ENCODE measurements at regions not wholly inside any gene's neighbourhood (a gene's known extent, or its start where the extent isn't known, plus 50 kb on each side); places are given as distances from the start of the nearest gene placed in this dataset.

GRCh38 chr1:82979593-82980236, 1019.2 kb downstream of the TTLL7 start:
- Histone ChIP-seq H2AFZ (ENCODE audit: low read length, unreplicated experiment) (no peak overlapping the region), H3K4me3 (ENCODE audit: low read depth, low read length) (no peak overlapping the region), H3K36me3 (ENCODE audit: insufficient read depth, low read length) (no peaks in the 10 kb centered on the region), H3K27me3 (ENCODE audit: insufficient read depth, low read length) (no peaks in the 10 kb centered on the region), H3K27ac (ENCODE audit: low read depth, low read length) (no peak overlapping the region), H3K79me2 (ENCODE audit: control insufficient read depth, insufficient read depth, low read length, unreplicated experiment) (no peaks in the 10 kb centered on the region), H3K4me1 (ENCODE audit: control insufficient read depth, insufficient read depth, low read length, unreplicated experiment) (no peaks in the 10 kb centered on the region)

- Histone ChIP-seq H2AFZ (ENCODE audit: low read length, unreplicated experiment) (no peak overlapping the region), H3K4me1 (ENCODE audit: control insufficient read depth, insufficient read depth, low read length, unreplicated experiment) (no peaks in the 10 kb centered on the region), H3K27ac (ENCODE audit: low read depth, low read length) (no peak overlapping the region), H3K79me2 (ENCODE audit: control insufficient read depth, insufficient read depth, low read length, unreplicated experiment) (no peaks in the 10 kb centered on the region), H3K27me3 (ENCODE audit: insufficient read depth, low read length) (no peaks in the 10 kb centered on the region), H3K36me3 (ENCODE audit: insufficient read depth, low read length) (no peaks in the 10 kb centered on the region), H3K4me3 (ENCODE audit: low read depth, low read length) (no peak overlapping the region)
Observed at GRCh38 chr1:82978461-82979324, 1020.2 kb downstream of the TTLL7 start.

GRCh38 chr1:82972841-82973553, 1025.9 kb downstream of the TTLL7 start:
- no peaks in the 10 kb centered on the region for H3K36me3 ChIP-seq (ENCODE audit: insufficient read depth, low read length)
- H3K27ac ChIP-seq (ENCODE audit: low read depth, low read length): no peak overlapping the region
- no peaks in the 10 kb centered on the region for H3K4me1 ChIP-seq (ENCODE audit: control insufficient read depth, insufficient read depth, low read length, unreplicated experiment)
- no peaks in the 10 kb centered on the region for H3K27me3 ChIP-seq (ENCODE audit: insufficient read depth, low read length)
- H3K79me2 ChIP-seq (ENCODE audit: control insufficient read depth, insufficient read depth, low read length, unreplicated experiment): no peaks in the 10 kb centered on the region
- H2AFZ ChIP-seq (ENCODE audit: low read length, unreplicated experiment): no peak overlapping the region
- H3K4me3 ChIP-seq (ENCODE audit: low read depth, low read length): no peak overlapping the region

- Histone ChIP-seq H3K27ac (ENCODE audit: low read depth, low read length) (no peak overlapping the region), H3K4me1 (ENCODE audit: control insufficient read depth, insufficient read depth, low read length, unreplicated experiment) (no peaks in the 10 kb centered on the region), H3K79me2 (ENCODE audit: control insufficient read depth, insufficient read depth, low read length, unreplicated experiment) (no peaks in the 10 kb centered on the region), H3K4me3 (ENCODE audit: low read depth, low read length) (no peak overlapping the region), H3K27me3 (ENCODE audit: insufficient read depth, low read length) (no peaks in the 10 kb centered on the region), H3K36me3 (ENCODE audit: insufficient read depth, low read length) (no peaks in the 10 kb centered on the region), H2AFZ (ENCODE audit: low read length, unreplicated experiment) (no peak overlapping the region)
Observed at GRCh38 chr1:82969340-82969739, 1029.6 kb downstream of the TTLL7 start.

DNA sequence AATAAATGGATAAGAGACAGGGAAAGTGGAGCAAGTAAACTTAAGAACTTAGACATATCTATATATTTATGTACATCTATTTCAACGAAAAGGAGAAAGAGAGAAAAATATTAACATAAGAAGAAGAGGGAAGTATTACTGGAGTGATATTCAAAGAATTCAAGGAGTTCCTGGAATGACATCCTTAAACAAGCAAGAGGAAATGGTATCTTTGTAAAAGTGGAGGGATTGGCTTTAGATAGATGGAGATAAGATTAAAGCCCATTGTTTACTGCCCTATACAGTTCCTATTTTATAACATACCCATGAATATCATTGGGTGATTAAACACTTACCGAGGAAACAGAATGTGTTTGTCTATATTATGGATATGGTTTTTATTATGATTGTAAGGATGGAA, 1036.3 kb downstream of the TTLL7 start:
- Histone ChIP-seq H3K27ac (ENCODE audit: low read depth, low read length) (no peak overlapping the region), H3K79me2 (ENCODE audit: control insufficient read depth, insufficient read depth, low read length, unreplicated experiment) (no peaks in the 10 kb centered on the region), H3K27me3 (ENCODE audit: insufficient read depth, low read length) (no peaks in the 10 kb centered on the region), H3K36me3 (ENCODE audit: insufficient read depth, low read length) (no peaks in the 10 kb centered on the region), H2AFZ (ENCODE audit: low read length, unreplicated experiment) (no peak overlapping the region), H3K4me1 (ENCODE audit: control insufficient read depth, insufficient read depth, low read length, unreplicated experiment) (no peaks in the 10 kb centered on the region), H3K4me3 (ENCODE audit: low read depth, low read length) (no peak overlapping the region)

DNA sequence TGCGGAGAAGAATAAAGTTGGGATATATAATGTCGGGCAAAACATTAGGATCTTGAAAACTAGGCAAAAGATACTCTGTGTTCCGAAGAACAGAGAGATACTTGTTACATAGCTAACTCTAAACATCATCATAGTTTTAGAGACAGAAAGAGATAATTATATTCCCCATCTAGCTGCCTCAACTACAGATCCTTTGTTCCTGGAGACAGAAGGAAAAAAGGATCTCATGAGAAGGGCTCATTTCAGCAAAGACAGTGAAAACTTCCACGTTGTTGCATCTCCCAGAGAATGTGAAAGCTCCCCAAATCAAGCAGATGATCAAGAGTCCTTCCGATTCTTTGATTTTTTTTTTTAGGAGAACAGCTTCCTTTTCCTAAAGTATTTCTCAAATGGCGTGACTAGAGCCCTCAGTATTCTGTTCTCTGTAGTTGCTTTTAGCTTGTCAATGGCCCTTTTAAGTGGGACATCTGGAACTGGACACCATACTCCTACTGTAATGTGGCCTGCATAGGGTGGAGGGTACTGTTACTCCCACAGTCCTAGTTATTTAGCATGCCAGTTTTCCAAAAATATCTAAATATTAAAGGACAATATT, 1048.2 kb downstream of the TTLL7 start:
- Histone ChIP-seq H3K27ac (ENCODE audit: low read depth, low read length) (no peak overlapping the region), H2AFZ (ENCODE audit: low read length, unreplicated experiment) (no peak overlapping the region), H3K27me3 (ENCODE audit: insufficient read depth, low read length) (no peaks in the 10 kb centered on the region), H3K36me3 (ENCODE audit: insufficient read depth, low read length) (no peaks in the 10 kb centered on the region), H3K4me1 (ENCODE audit: control insufficient read depth, insufficient read depth, low read length, unreplicated experiment) (no peaks in the 10 kb centered on the region), H3K79me2 (ENCODE audit: control insufficient read depth, insufficient read depth, low read length, unreplicated experiment) (no peaks in the 10 kb centered on the region), H3K4me3 (ENCODE audit: low read depth, low read length) (no peak overlapping the region)

- Histone ChIP-seq H3K27ac (ENCODE audit: low read depth, low read length) (no peak overlapping the region), H3K79me2 (ENCODE audit: control insufficient read depth, insufficient read depth, low read length, unreplicated experiment) (no peaks in the 10 kb centered on the region), H3K4me1 (ENCODE audit: control insufficient read depth, insufficient read depth, low read length, unreplicated experiment) (no peaks in the 10 kb centered on the region), H3K36me3 (ENCODE audit: insufficient read depth, low read length) (no peaks in the 10 kb centered on the region), H3K4me3 (ENCODE audit: low read depth, low read length) (no peak overlapping the region), H3K27me3 (ENCODE audit: insufficient read depth, low read length) (no peaks in the 10 kb centered on the region), H2AFZ (ENCODE audit: low read length, unreplicated experiment) (no peak overlapping the region)
Observed at GRCh38 chr1:82948386-82948785, 1050.5 kb downstream of the TTLL7 start.

DNA sequence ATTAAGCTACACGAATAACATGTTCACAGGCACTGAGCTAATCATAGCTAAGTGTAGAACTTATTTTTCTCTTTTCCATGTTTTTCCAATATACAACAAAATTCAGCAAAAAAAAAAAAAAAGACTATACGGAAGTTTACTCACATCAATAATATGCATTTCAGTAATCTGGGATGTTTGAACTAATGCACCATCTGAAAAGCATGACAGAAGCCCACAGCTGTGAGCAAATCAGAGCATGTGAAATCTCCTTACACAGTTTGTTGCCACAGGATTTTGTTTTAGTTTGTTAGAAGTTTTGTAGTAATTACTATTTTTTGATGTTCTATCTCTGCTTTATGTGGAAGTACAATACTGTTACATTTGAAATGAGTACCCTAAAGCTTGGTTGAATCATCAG, 1051.7 kb downstream of the TTLL7 start:
- Histone ChIP-seq H3K4me1 (ENCODE audit: control insufficient read depth, insufficient read depth, low read length, unreplicated experiment) (no peaks in the 10 kb centered on the region), H3K36me3 (ENCODE audit: insufficient read depth, low read length) (no peaks in the 10 kb centered on the region), H2AFZ (ENCODE audit: low read length, unreplicated experiment) (no peak overlapping the region), H3K27ac (ENCODE audit: low read depth, low read length) (no peak overlapping the region), H3K27me3 (ENCODE audit: insufficient read depth, low read length) (no peaks in the 10 kb centered on the region), H3K4me3 (ENCODE audit: low read depth, low read length) (no peak overlapping the region), H3K79me2 (ENCODE audit: control insufficient read depth, insufficient read depth, low read length, unreplicated experiment) (no peaks in the 10 kb centered on the region)

DNA sequence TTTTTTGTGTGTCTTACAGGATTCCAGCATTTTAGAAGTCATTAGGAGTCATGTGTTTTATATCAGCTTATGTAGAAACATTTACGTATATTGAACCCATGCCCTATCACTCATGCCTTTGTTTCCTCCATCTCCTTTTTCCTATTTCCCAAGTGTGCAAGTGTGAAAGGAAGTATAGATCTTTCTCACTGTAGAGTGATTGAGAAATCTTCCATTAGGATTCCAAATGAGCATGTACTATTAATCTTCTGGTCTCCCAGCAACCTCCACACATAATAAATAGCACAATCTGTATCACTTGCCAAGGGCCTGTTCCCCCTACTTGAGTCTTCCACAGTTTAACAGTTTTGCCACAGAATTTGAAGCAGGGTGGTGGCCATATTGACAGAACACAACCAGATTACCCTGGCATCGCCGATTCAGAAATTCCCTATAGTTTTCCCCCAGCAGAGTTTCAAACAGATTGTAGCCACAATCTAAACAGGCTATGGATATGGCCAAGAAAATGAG, 1052.8 kb downstream of the TTLL7 start:
- H3K27ac ChIP-seq (ENCODE audit: low read depth, low read length): no peak overlapping the region
- no peak overlapping the region for H3K4me3 ChIP-seq (ENCODE audit: low read depth, low read length)
- H3K4me1 ChIP-seq (ENCODE audit: control insufficient read depth, insufficient read depth, low read length, unreplicated experiment): no peaks in the 10 kb centered on the region
- no peaks in the 10 kb centered on the region for H3K27me3 ChIP-seq (ENCODE audit: insufficient read depth, low read length)
- no peak overlapping the region for H2AFZ ChIP-seq (ENCODE audit: low read length, unreplicated experiment)
- no peaks in the 10 kb centered on the region for H3K79me2 ChIP-seq (ENCODE audit: control insufficient read depth, insufficient read depth, low read length, unreplicated experiment)
- H3K36me3 ChIP-seq (ENCODE audit: insufficient read depth, low read length): no peaks in the 10 kb centered on the region

DNA sequence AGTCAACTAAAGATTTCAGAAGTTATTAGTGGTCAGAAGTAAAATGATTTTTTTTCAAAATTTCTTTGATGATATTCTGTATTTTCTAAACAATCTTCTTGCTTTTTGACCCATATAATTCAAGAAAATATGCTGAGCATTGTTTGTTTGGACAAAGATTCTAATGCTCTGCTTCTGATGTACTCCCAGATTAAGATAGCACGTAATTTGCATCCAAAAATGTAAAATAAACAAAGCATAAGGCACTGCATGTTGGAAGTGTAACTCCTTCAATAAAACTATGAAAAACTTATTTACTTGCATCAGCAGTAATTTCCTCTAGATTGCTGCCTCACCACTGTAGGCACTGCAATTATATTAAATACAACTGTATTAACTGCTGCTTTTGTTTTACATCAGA, 1054.1 kb downstream of the TTLL7 start:
- Histone ChIP-seq H3K27me3 (ENCODE audit: insufficient read depth, low read length) (no peaks in the 10 kb centered on the region), H3K4me1 (ENCODE audit: control insufficient read depth, insufficient read depth, low read length, unreplicated experiment) (no peaks in the 10 kb centered on the region), H3K79me2 (ENCODE audit: control insufficient read depth, insufficient read depth, low read length, unreplicated experiment) (no peaks in the 10 kb centered on the region), H3K36me3 (ENCODE audit: insufficient read depth, low read length) (no peaks in the 10 kb centered on the region), H3K27ac (ENCODE audit: low read depth, low read length) (no peak overlapping the region), H2AFZ (ENCODE audit: low read length, unreplicated experiment) (no peak overlapping the region), H3K4me3 (ENCODE audit: low read depth, low read length) (no peak overlapping the region)

Data from ACC112 (cell line).